HG02840 (cell line): ENCODE measurements at regions not wholly inside any gene's neighbourhood (a gene's known extent, or its start where the extent isn't known, plus 50 kb on each side); places are given as distances from the start of the nearest gene placed in this dataset.
"Not testable (repeated sequence)": the region's sequence is repeated elsewhere in the genome, so short reads cannot be mapped to it uniquely, and the experiment has no call there.

Experiments used
- ATAC-seq: cut with Tn5 transposase; IDR thresholded peaks from one replicate; pipeline ENCODE4 v1.9.1; 2021; ENCODE audit warnings: mild to moderate bottlenecking, moderate library complexity, moderate number of reproducible peaks; ENCODE audit not compliant: unreplicated experiment, low FRiP score

- no peak for ATAC-seq
Observed at GRCh38 chr2:140178234-140178633, 1398.0 kb upstream of the NXPH2 start.

- ATAC-seq: no peak
Observed at GRCh38 chr2:140177086-140177485, 1396.9 kb upstream of the NXPH2 start.

- no peak for ATAC-seq
Observed at GRCh38 chr2:140173790-140174189, 1393.6 kb upstream of the NXPH2 start.

GRCh38 chr2:140164449-140164848 is 1384.3 kb upstream of the NXPH2 start:
- no peak for ATAC-seq

GRCh38 chr2:140158259-140158658 is 1378.1 kb upstream of the NXPH2 start:
- ATAC-seq: no peak

- ATAC-seq: no peak
Observed at GRCh38 chr2:140157816-140158215, 1377.6 kb upstream of the NXPH2 start.

GRCh38 chr2:140154706-140155105 is 1374.5 kb upstream of the NXPH2 start:
- ATAC-seq: no peak

- ATAC-seq: no peak
Observed at GRCh38 chr2:140154271-140154670, 1374.1 kb upstream of the NXPH2 start.

- no peak for ATAC-seq
Observed at GRCh38 chr2:140144611-140145010, 1364.4 kb upstream of the NXPH2 start.

GRCh38 chr2:140138736-140139135 is 1358.5 kb upstream of the NXPH2 start:
- no peak for ATAC-seq

GRCh38 chr2:140136861-140137260 is 1356.7 kb upstream of the NXPH2 start:
- ATAC-seq: no peak

- ATAC-seq: no peak
Observed at GRCh38 chr2:140136366-140136765, 1356.2 kb upstream of the NXPH2 start.

GRCh38 chr2:140128909-140129308 is 1348.7 kb upstream of the NXPH2 start:
- ATAC-seq: no peak

GRCh38 chr2:140122001-140122400 is 1341.8 kb upstream of the NXPH2 start:
- no peak for ATAC-seq

GRCh38 chr2:140117386-140117785 is 1337.2 kb upstream of the NXPH2 start:
- no peak for ATAC-seq

- no peak for ATAC-seq
Observed at GRCh38 chr2:140108706-140109475, 1328.7 kb upstream of the NXPH2 start.

- ATAC-seq: no peak
Observed at GRCh38 chr2:140091926-140092325, 1311.7 kb upstream of the NXPH2 start.

GRCh38 chr2:140086964-140087363 is 1306.8 kb upstream of the NXPH2 start:
- ATAC-seq: no peak

- ATAC-seq: no peak
Observed at GRCh38 chr2:140085674-140086073, 1305.5 kb upstream of the NXPH2 start.

- no peak for ATAC-seq
Observed at GRCh38 chr2:140079038-140079437, 1298.8 kb upstream of the NXPH2 start.

- no peak for ATAC-seq
Observed at GRCh38 chr2:140076164-140076563, 1296.0 kb upstream of the NXPH2 start.

GRCh38 chr2:140073763-140074162 is 1293.6 kb upstream of the NXPH2 start:
- ATAC-seq: not testable (repeated sequence)

GRCh38 chr2:140067661-140068060 is 1287.5 kb upstream of the NXPH2 start:
- no peak for ATAC-seq
